ENCODE measurements at regions not wholly inside any gene's neighbourhood (a gene's known extent, or its start where the extent isn't known, plus 50 kb on each side); places are given as distances from the start of the nearest gene placed in this dataset.

GRCh38 chr2:234308073-234308812, 188.6 kb downstream of the ARL4C start:
- Histone ChIP-seq H3K27me3 (ENCODE audit: control insufficient read depth in 2 of 2, insufficient read depth in 2 of 2, low read length in 2 of 2) (peaks cover 4 to 7% of the 10 kb centered on the region in 2 experiments), H2AFZ (ENCODE audit: low read depth, low read length) (no peak overlapping the region), H3K36me3 (ENCODE audit: control insufficient read depth in 2 of 2, extremely low read depth in 1 of 2, insufficient read depth in 2 of 2, low read length in 2 of 2) (no peaks in the 10 kb centered on the region), H3K27ac (ENCODE audit: insufficient read depth, low read depth, low read length) (no peak overlapping the region), H3K4me1 (ENCODE audit: control insufficient read depth, extremely low read depth, insufficient read depth, low read length) (no peaks in the 10 kb centered on the region), H3K79me2 (ENCODE audit: control insufficient read depth, insufficient read depth, low read length) (no peaks in the 10 kb centered on the region), H3K4me3 (replicated peaks in 1 of 3; ENCODE audit: insufficient read depth in 1 of 3, low read depth in 1 of 3, low read length in 3 of 3) (no peak overlapping the region), H3K9me3 (replicated peaks; ENCODE audit: control insufficient read depth, insufficient read depth, low read length) (no peaks in the 10 kb centered on the region), H3K9me1 (replicated peaks; ENCODE audit: control insufficient read depth, extremely low read depth, insufficient read depth, low read length) (no peaks in the 10 kb centered on the region), H3K9ac (replicated peaks; ENCODE audit: extremely low read depth, insufficient read depth, low read length) (no peak overlapping the region), H3K4me2 (ENCODE audit: insufficient read depth, low read length) (no peak overlapping the region), H4K20me1 (replicated peaks; ENCODE audit: control insufficient read depth, extremely low read depth, insufficient read depth, low read length) (no peaks in the 10 kb centered on the region)
- FAIRE-seq = no peak
- POLR2A ChIA-PET = no interaction called here
- intact Hi-C loops (cut with micrococcal nuclease) (no loop called here), dilution Hi-C loops (cut with MboI; ENCODE audit: extremely low pct_ligation_motif_present, low sequenced_read_pairs) (no loop called here)
- TF ChIP-seq POLR2AphosphoS5 (IDR thresholded peaks at IDR 0.05; ENCODE audit: insufficient read depth, low read depth, low read length) = no peak
- TF ChIP-seq EZH2 (IDR thresholded peaks at IDR 0.05; ENCODE audit: borderline replicate concordance, low read depth, low read length, severe bottlenecking) = no peak
- no peak for TF ChIP-seq POLR2A (IDR thresholded peaks at IDR 0.05; ENCODE audit: low read depth, low read length)
- TF ChIP-seq, protein P1, sequence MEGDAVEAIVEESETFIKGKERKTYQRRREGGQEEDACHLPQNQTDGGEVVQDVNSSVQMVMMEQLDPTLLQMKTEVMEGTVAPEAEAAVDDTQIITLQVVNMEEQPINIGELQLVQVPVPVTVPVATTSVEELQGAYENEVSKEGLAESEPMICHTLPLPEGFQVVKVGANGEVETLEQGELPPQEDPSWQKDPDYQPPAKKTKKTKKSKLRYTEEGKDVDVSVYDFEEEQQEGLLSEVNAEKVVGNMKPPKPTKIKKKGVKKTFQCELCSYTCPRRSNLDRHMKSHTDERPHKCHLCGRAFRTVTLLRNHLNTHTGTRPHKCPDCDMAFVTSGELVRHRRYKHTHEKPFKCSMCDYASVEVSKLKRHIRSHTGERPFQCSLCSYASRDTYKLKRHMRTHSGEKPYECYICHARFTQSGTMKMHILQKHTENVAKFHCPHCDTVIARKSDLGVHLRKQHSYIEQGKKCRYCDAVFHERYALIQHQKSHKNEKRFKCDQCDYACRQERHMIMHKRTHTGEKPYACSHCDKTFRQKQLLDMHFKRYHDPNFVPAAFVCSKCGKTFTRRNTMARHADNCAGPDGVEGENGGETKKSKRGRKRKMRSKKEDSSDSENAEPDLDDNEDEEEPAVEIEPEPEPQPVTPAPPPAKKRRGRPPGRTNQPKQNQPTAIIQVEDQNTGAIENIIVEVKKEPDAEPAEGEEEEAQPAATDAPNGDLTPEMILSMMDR (IDR thresholded peaks at IDR 0.05; ENCODE audit: extremely low read depth in 1 of 2, insufficient read depth in 1 of 2, low read depth in 1 of 2, low read length in 2 of 2) = no peak
- TF ChIP-seq, protein P2, sequence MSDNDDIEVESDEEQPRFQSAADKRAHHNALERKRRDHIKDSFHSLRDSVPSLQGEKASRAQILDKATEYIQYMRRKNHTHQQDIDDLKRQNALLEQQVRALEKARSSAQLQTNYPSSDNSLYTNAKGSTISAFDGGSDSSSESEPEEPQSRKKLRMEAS (IDR thresholded peaks at IDR 0.05; ENCODE audit: insufficient read depth, insufficient read length) = no peak
- no peak for TF ChIP-seq FOS (IDR thresholded peaks at IDR 0.05; ENCODE audit: borderline replicate concordance, insufficient read depth, low read length)
- TF ChIP-seq MYC (IDR thresholded peaks at IDR 0.05; ENCODE audit: low read depth, low read length) = no peak
- TF ChIP-seq GATA2 (IDR thresholded peaks at IDR 0.05; ENCODE audit: insufficient read depth, insufficient read length, low read depth, low read length) = no peak
- no peak for TF ChIP-seq JUN (IDR thresholded peaks at IDR 0.05; ENCODE audit: borderline replicate concordance, insufficient read depth, insufficient read length, low read depth)
- no TSS peak for BruUV-seq (replicated peaks)
- CTCF ChIA-PET = no interaction called here
- no peak for DNase-seq (ENCODE audit: low read depth, low spot score)
